ENCODE measurements at regions not wholly inside any gene's neighbourhood (a gene's known extent, or its start where the extent isn't known, plus 50 kb on each side); places are given as distances from the start of the nearest gene placed in this dataset.

GRCh38 chr4:110368409-110368808 lies 107.5 kb upstream of the ENPEP start:
- TF ChIP-seq, protein P1, sequence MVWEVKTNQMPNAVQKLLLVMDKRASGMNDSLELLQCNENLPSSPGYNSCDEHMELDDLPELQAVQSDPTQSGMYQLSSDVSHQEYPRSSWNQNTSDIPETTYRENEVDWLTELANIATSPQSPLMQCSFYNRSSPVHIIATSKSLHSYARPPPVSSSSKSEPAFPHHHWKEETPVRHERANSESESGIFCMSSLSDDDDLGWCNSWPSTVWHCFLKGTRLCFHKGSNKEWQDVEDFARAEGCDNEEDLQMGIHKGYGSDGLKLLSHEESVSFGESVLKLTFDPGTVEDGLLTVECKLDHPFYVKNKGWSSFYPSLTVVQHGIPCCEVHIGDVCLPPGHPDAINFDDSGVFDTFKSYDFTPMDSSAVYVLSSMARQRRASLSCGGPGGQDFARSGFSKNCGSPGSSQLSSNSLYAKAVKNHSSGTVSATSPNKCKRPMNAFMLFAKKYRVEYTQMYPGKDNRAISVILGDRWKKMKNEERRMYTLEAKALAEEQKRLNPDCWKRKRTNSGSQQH (CRISPR knock-in tag; IDR thresholded peaks at IDR 0.05; ENCODE audit: low read depth): no peak
- TF ChIP-seq, protein P2, sequence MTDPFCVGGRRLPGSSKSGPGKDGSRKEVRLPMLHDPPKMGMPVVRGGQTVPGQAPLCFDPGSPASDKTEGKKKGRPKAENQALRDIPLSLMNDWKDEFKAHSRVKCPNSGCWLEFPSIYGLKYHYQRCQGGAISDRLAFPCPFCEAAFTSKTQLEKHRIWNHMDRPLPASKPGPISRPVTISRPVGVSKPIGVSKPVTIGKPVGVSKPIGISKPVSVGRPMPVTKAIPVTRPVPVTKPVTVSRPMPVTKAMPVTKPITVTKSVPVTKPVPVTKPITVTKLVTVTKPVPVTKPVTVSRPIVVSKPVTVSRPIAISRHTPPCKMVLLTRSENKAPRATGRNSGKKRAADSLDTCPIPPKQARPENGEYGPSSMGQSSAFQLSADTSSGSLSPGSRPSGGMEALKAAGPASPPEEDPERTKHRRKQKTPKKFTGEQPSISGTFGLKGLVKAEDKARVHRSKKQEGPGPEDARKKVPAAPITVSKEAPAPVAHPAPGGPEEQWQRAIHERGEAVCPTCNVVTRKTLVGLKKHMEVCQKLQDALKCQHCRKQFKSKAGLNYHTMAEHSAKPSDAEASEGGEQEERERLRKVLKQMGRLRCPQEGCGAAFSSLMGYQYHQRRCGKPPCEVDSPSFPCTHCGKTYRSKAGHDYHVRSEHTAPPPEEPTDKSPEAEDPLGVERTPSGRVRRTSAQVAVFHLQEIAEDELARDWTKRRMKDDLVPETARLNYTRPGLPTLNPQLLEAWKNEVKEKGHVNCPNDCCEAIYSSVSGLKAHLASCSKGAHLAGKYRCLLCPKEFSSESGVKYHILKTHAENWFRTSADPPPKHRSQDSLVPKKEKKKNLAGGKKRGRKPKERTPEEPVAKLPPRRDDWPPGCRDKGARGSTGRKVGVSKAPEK (CRISPR knock-in tag; IDR thresholded peaks at IDR 0.05; ENCODE audit: borderline replicate concordance): no peak
- no peak for TF ChIP-seq ZNF329 (CRISPR knock-in tag; IDR thresholded peaks at IDR 0.05; ENCODE audit: low read depth)
- TF ChIP-seq RFX1 (IDR thresholded peaks at IDR 0.05): no peak
- no peak for TF ChIP-seq ZFP36 (IDR thresholded peaks at IDR 0.05; ENCODE audit: borderline replicate concordance, low read depth, low read length, partially characterized antibody)
- TF ChIP-seq SRF (IDR thresholded peaks at IDR 0.05; ENCODE audit: low read depth, low read length): no peak

Data from HepG2 (cell line).